Lung (tissue), 11 donors: ENCODE measurements at regions not wholly inside any gene's neighbourhood (a gene's known extent, or its start where the extent isn't known, plus 50 kb on each side); places are given as distances from the start of the nearest gene placed in this dataset.

Experiments used
- ATAC-seq: fragments of 200-7000 bp; cut with Tn5 transposase; one replicate; pipeline ENCODE4 v1.9.1; 2020; ENCODE audit warnings: moderate number of reproducible peaks; ENCODE audit not compliant: insufficient read depth, low FRiP score
- DNase-seq, 3 donors: peaks; one replicate each; pipeline ENCODE4 v3.0.0-alpha.2; 2013 to 2017
- H3K27ac ChIP-seq, 2 donors: one replicate each; pipeline ENCODE4 v1.5.1; 2013; ENCODE audit warnings: mild to moderate bottlenecking in 2 of 2, moderate library complexity in 2 of 2, control low read depth in 1 of 2, inconsistent platforms in 1 of 2, low read depth in 1 of 2, low read length in 1 of 2
- H3K27me3 ChIP-seq, 3 donors: one replicate each; pipeline ENCODE4 v1.5.1; 2013; ENCODE audit warnings: low read length in 2 of 3; ENCODE audit not compliant: control insufficient read depth in 3 of 3, insufficient read depth in 3 of 3
- H3K36me3 ChIP-seq, 4 donors: one replicate each; pipeline ENCODE4 v1.5.1; 2013; ENCODE audit warnings: low read length in 4 of 4, mild to moderate bottlenecking in 1 of 4, moderate library complexity in 1 of 4; ENCODE audit not compliant: control insufficient read depth in 4 of 4, insufficient read depth in 4 of 4
- H3K4me1 ChIP-seq, 5 donors: one replicate each; pipeline ENCODE4 v1.5.1; 2013; ENCODE audit warnings: low read length in 5 of 5, mild to moderate bottlenecking in 2 of 5, moderate library complexity in 1 of 5; ENCODE audit not compliant: control insufficient read depth in 5 of 5, insufficient read depth in 5 of 5
- H3K4me3 ChIP-seq: one replicate; pipeline ENCODE4 v1.5.1; 2013; ENCODE audit warnings: mild to moderate bottlenecking, control low read depth, moderate library complexity
- H3K9ac ChIP-seq, 2 donors: one replicate each; pipeline ENCODE4 v1.5.1; 2013; ENCODE audit warnings: low read length in 2 of 2, control low read depth in 1 of 2; ENCODE audit not compliant: insufficient read depth in 1 of 2
- H3K9me3 ChIP-seq, 4 donors: one replicate each; pipeline ENCODE4 v1.5.1; 2013; ENCODE audit warnings: low read length in 3 of 4, mild to moderate bottlenecking in 1 of 4, moderate library complexity in 1 of 4; ENCODE audit not compliant: control insufficient read depth in 4 of 4, insufficient read depth in 3 of 4
- CTCF ChIP-seq: IDR thresholded peaks from 2 replicates; pipeline ENCODE4 v1.5.1; 2012; ENCODE audit warnings: mild to moderate bottlenecking; ENCODE audit errors: control extremely low read depth, extremely low read depth
- WGBS, 2 donors: extraction: QIAGEN DNeasy Blood & Tissue Kit; methylation state at CpG; one replicate each; pipeline ENCODE4 v1.1.7; 2013; 5-methylcytosine and 5-hydroxymethylcytosine counted together
- donor health status: control.
- donor health status: control.
- donor health status: Bipolar disorder and iron deficiency.
- donor health status: healthy.
- donor health status: DM: yes; HTN: yes; CAD: no.

- H3K9ac ChIP-seq: no peak overlapping the region
- no peaks in the 10 kb centered on the region for H3K27me3 ChIP-seq
- TF ChIP-seq CTCF: no peak
- H3K36me3 ChIP-seq: no peaks in the 10 kb centered on the region
- H3K4me1 ChIP-seq: peaks cover 0 to 2% (median 0%) of the 10 kb centered on the region in 5 donors
- H3K9me3 ChIP-seq: no peaks in the 10 kb centered on the region
- H3K4me3 ChIP-seq: no peak overlapping the region
- H3K27ac ChIP-seq: no peak overlapping the region
- DNase-seq (no peak), ATAC-seq (no peak)
- WGBS, 2 donors: 87 to 91% methylated on average over 7 of the region's 7 CpGs
These were observed 76.2 kb upstream of the KIF5B start for GRCh38 chr10:32132357-32132946.

GRCh38 chr10:32131388-32131787 lies 75.2 kb upstream of the KIF5B start:
- H3K9me3 ChIP-seq: no peaks in the 10 kb centered on the region

GRCh38 chr10:32130788-32131187 lies 74.6 kb upstream of the KIF5B start:
- H3K27ac ChIP-seq: no peak overlapping the region
- peaks cover 0 to 2% (median 0%) of the 10 kb centered on the region in 5 donors for H3K4me1 ChIP-seq
- no peaks in the 10 kb centered on the region for H3K36me3 ChIP-seq
- no peaks in the 10 kb centered on the region for H3K27me3 ChIP-seq
- DNase-seq: no peak
- no peak for ATAC-seq
- WGBS, 2 donors: 83 to 88% methylated on average over 2 of the region's 2 CpGs
- H3K9ac ChIP-seq: no peak overlapping the region
- TF ChIP-seq CTCF: no peak
- H3K4me3 ChIP-seq: no peak overlapping the region
- no peaks in the 10 kb centered on the region for H3K9me3 ChIP-seq

More at GRCh38 chr10:32131388-32131787, 75.2 kb upstream of the KIF5B start:
- TF ChIP-seq CTCF: no peak
- Histone ChIP-seq H3K9ac (no peak overlapping the region), H3K27me3 (no peaks in the 10 kb centered on the region), H3K4me3 (no peak overlapping the region), H3K36me3 (no peaks in the 10 kb centered on the region), H3K4me1 (peaks cover 0 to 2% (median 0%) of the 10 kb centered on the region in 5 donors), H3K27ac (no peak overlapping the region)
- WGBS, 2 donors: 16 to 30% methylated on average over 3 of the region's 3 CpGs
- ATAC-seq: no peak
- DNase-seq: no peak

- Histone ChIP-seq H3K27me3 (no peaks in the 10 kb centered on the region), H3K4me1 (no peaks in the 10 kb centered on the region), H3K4me3 (no peak overlapping the region), H3K9ac (no peak overlapping the region), H3K36me3 (no peaks in the 10 kb centered on the region), H3K9me3 (peaks cover 0 to 16% (median 0%) of the 10 kb centered on the region in 4 donors), H3K27ac (no peak overlapping the region)
- no peak for ATAC-seq
- 70 to 96% methylated on average over 7 of the region's 7 CpGs for WGBS, 2 donors
- no peak for DNase-seq
- no peak for TF ChIP-seq CTCF
These were observed 68.8 kb upstream of the KIF5B start for GRCh38 chr10:32125023-32125422.
